Right lobe of liver (tissue), 6 donors: ENCODE measurements at regions not wholly inside any gene's neighbourhood (a gene's known extent, or its start where the extent isn't known, plus 50 kb on each side); places are given as distances from the start of the nearest gene placed in this dataset.

Experiments used
- ATAC-seq, 4 donors: fragments of 200-7000 bp; cut with Tn5 transposase; one replicate each; pipeline ENCODE4 v1.9.1; 2020; ENCODE audit warnings: mild to moderate bottlenecking in 4 of 4, moderate library complexity in 4 of 4
- DNase-seq, 3 donors: peaks; one replicate each; pipeline ENCODE4 v3.0.0-alpha.2; 2020
- H3K27ac ChIP-seq, 3 donors: fragments of 200-600 bp; one replicate each; pipeline ENCODE4 v1.8.0; 2022
- H3K27me3 ChIP-seq, 2 donors: fragments of 200-600 bp; one replicate each; pipeline ENCODE4 v1.8.0; 2022
- H3K36me3 ChIP-seq, 4 donors: fragments of 200-600 bp; sonication (generic) in 1 of 4; one replicate each; pipeline versions ENCODE4 v1.5.1 to v1.8.0; 2017 to 2022; ENCODE audit warnings: control low read depth in 1 of 4
- H3K4me1 ChIP-seq, 4 donors: fragments of 200-600 bp; sonication (generic) in 1 of 4; one replicate each; pipeline versions ENCODE4 v1.5.1 to v1.8.0; 2017 to 2022; ENCODE audit warnings: control low read depth in 1 of 4
- H3K4me3 ChIP-seq, 3 donors: fragments of 200-600 bp; one replicate each; pipeline ENCODE4 v1.8.0; 2022
- H3K9me3 ChIP-seq, 4 donors: fragments of 200-600 bp; sonication (generic) in 1 of 4; one replicate each; pipeline versions ENCODE4 v1.5.1 to v1.8.0; 2017 to 2022; ENCODE audit warnings: control low read depth in 1 of 4
- POLR2A ChIP-seq: fragments of 450-650 bp; IDR thresholded peaks from one replicate; pipeline ENCODE4 v1.6.1; 2017; ENCODE audit warnings: antibody characterized with exemption, mild to moderate bottlenecking
- WGBS: methylation state at CpG from one replicate; pipeline ENCODE4 v1.1.6; 2018; ENCODE audit warnings: low coverage, low lambda C conversion rate; ENCODE audit not compliant: insufficient coverage; ENCODE audit errors: missing lambda C conversion rate; 5-methylcytosine and 5-hydroxymethylcytosine counted together
- intact Hi-C, 2 donors: fragments of 100-400 bp; cut with DNase I; formaldehyde crosslinking; loops; one replicate each; pipeline versions ENCODE4 v1.11.2 to v1.14.1; 2022
- small RNA-seq, 2 experiments: library from RNA; depleted of rRNA; stranded (forward); fragments of <200 nt; gene quantifications; one replicate each; pipeline ENCODE3, GENCODE V24; 2016
- TF ChIP-seq, protein P1 (sequence below), 4 donors: fragments of 200-600 bp in 3 of 4; fragments of 450-650 bp in 1 of 4; IDR thresholded peaks; one replicate each; pipeline versions ENCODE4 v1.5.1 to v1.8.0; 2016 to 2022; ENCODE audit warnings: antibody characterized with exemption in 4 of 4, mild to moderate bottlenecking in 2 of 4
- donor health status: DM: no; HTN: yes; CAD: no.
- donor health status: DM: no; HTN: no; CAD: no.
- donor health status: DM: no; HTN: no; CAD: no.
- donor health status: DM: no; HTN: yes; CAD: no.
- donor health status: DM: no; HTN: yes; CAD: no.

GRCh38 chr13:26813980-26814348, 53.4 kb upstream of the GPR12 start:
- TF ChIP-seq, protein P1, sequence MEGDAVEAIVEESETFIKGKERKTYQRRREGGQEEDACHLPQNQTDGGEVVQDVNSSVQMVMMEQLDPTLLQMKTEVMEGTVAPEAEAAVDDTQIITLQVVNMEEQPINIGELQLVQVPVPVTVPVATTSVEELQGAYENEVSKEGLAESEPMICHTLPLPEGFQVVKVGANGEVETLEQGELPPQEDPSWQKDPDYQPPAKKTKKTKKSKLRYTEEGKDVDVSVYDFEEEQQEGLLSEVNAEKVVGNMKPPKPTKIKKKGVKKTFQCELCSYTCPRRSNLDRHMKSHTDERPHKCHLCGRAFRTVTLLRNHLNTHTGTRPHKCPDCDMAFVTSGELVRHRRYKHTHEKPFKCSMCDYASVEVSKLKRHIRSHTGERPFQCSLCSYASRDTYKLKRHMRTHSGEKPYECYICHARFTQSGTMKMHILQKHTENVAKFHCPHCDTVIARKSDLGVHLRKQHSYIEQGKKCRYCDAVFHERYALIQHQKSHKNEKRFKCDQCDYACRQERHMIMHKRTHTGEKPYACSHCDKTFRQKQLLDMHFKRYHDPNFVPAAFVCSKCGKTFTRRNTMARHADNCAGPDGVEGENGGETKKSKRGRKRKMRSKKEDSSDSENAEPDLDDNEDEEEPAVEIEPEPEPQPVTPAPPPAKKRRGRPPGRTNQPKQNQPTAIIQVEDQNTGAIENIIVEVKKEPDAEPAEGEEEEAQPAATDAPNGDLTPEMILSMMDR (IDR thresholded peaks at IDR 0.05) = no peak
- no peak for TF ChIP-seq POLR2A
- WGBS = 62% methylated on average over 6 of the region's 6 CpGs
- H3K9me3 ChIP-seq = no peaks in the 10 kb centered on the region
- intact Hi-C loops = no loop called here
- no peak overlapping the region for H3K27ac ChIP-seq
- no peak overlapping the region for H3K4me3 ChIP-seq
- no peaks in the 10 kb centered on the region for H3K4me1 ChIP-seq
- no peaks in the 10 kb centered on the region for H3K27me3 ChIP-seq
- DNase-seq (no peak), ATAC-seq (no peak)
- H3K36me3 ChIP-seq = no peaks in the 10 kb centered on the region

- ATAC-seq (no peak), DNase-seq (no peak)
- Histone ChIP-seq H3K4me3 (no peak overlapping the region), H3K36me3 (no peaks in the 10 kb centered on the region), H3K27me3 (no peaks in the 10 kb centered on the region), H3K27ac (no peak overlapping the region), H3K9me3 (no peaks in the 10 kb centered on the region), H3K4me1 (no peaks in the 10 kb centered on the region)
- TF ChIP-seq, protein P1 (IDR thresholded peaks at IDR 0.05) = no peak
- no peak for TF ChIP-seq POLR2A
- intact Hi-C loops = no loop called here
- 58% methylated on average over 10 of the region's 10 CpGs for WGBS
Observed at GRCh38 chr13:26813321-26813979, 52.9 kb upstream of the GPR12 start.

GRCh38 chr13:26811581-26811980, 51.0 kb upstream of the GPR12 start:
- DNase-seq = no peak
- no peaks in the 10 kb centered on the region for H3K27me3 ChIP-seq
- no peak overlapping the region for H3K27ac ChIP-seq
- ATAC-seq = no peak
- intact Hi-C loops = no loop called here
- no peaks in the 10 kb centered on the region for H3K9me3 ChIP-seq
- no peaks in the 10 kb centered on the region for H3K4me1 ChIP-seq
- no CpG with 5 or more reads among the region's 3 CpGs for WGBS
- TF ChIP-seq, protein P1 (IDR thresholded peaks at IDR 0.05) = no peak
- TF ChIP-seq POLR2A = no peak
- H3K4me3 ChIP-seq = no peak overlapping the region
- no peaks in the 10 kb centered on the region for H3K36me3 ChIP-seq

Small RNA genes in the stretch of these regions (small RNA-seq; reads per million reads assigned to genes)
- 0 reads per million in 2 experiments for gene RPS21P8
